ENCODE measurements at regions not wholly inside any gene's neighbourhood (a gene's known extent, or its start where the extent isn't known, plus 50 kb on each side); places are given as distances from the start of the nearest gene placed in this dataset.

DNA sequence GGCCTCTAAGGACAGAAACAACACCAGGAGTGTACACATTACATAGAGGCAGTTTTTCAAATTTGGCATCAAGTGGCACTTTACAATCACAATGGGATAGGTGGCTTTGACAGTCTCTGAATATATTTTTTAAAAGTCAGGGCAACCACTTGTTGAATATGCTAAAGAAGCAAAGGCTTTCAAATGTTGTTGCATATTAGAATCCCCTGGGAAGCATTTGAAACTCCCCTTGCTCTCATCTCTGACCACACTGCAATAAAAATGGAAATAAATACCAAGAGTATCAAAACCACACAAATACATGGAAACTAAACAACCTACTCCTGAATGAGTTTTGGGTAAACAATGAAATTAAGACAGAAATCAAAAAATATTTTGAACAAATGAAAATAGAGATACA lies 106.5 kb upstream of the RAB11FIP2 start:
- DNase-seq (ENCODE audit: insufficient read length, low spot score), result no peak
- FAIRE-seq, result no peak
- TF ChIP-seq POLR2A (IDR thresholded peaks at IDR 0.05; ENCODE audit: low read depth, low read length), result no peak

GRCh38 chr10:118151461-118151860 lies 104.7 kb upstream of the RAB11FIP2 start:
- no peak for DNase-seq (ENCODE audit: insufficient read length, low spot score)
- no peak for FAIRE-seq
- no peak for TF ChIP-seq POLR2A (IDR thresholded peaks at IDR 0.05; ENCODE audit: low read depth, low read length)

- TF ChIP-seq POLR2A (IDR thresholded peaks at IDR 0.05; ENCODE audit: low read depth, low read length), result no peak
- DNase-seq (ENCODE audit: insufficient read length, low spot score) (no peak), FAIRE-seq (no peak)
Observed at GRCh38 chr10:118148247-118148646, 101.5 kb upstream of the RAB11FIP2 start.

DNA sequence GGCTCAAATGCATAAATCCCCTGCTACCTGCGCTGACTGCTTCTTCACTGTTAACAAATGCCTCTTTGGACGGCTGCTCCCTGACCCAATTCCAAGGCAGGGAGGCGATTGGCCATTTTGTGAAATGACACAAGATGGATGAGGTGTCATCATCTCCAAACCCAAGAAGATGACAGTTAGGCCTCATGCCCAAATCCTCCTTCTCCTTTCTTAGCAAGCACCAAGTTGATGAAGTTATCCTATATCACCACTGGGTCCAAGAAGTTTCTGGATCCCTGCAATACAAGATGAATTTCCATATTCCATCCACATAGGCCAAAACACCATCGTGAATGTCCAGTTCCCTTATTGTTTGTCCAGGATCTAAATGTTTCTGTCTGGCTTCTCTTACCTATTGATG lies 98.5 kb upstream of the RAB11FIP2 start:
- no peak for FAIRE-seq
- DNase-seq (ENCODE audit: insufficient read length, low spot score), result no peak
- no peak for TF ChIP-seq POLR2A (IDR thresholded peaks at IDR 0.05; ENCODE audit: low read depth, low read length)

DNA sequence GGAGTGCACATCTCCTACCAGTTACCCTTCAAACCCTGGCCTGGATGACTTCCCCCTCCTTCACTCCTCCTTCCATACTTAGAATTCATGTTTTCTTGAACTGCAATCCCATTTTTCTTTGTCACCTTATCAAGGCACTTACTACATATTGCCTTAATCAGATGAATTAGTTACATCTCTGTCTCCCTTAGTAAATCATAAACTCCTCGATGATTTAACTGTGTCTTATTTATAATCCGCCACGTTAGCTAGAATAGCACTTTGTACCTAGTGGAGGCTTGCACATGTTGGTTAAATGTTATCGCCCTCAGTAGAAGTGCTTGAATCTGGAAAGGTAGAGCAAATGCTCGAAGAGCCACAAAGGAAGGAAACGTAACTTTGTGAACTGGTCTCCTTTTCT lies 94.7 kb upstream of the RAB11FIP2 start:
- DNase-seq (ENCODE audit: insufficient read length, low spot score) (no peak), FAIRE-seq (no peak)
- no peak for TF ChIP-seq POLR2A (IDR thresholded peaks at IDR 0.05; ENCODE audit: low read depth, low read length)

GRCh38 chr10:118139321-118139720 lies 92.6 kb upstream of the RAB11FIP2 start:
- no peak for TF ChIP-seq POLR2A (IDR thresholded peaks at IDR 0.05; ENCODE audit: low read depth, low read length)
- DNase-seq (ENCODE audit: insufficient read length, low spot score) (no peak), FAIRE-seq (no peak)

DNA sequence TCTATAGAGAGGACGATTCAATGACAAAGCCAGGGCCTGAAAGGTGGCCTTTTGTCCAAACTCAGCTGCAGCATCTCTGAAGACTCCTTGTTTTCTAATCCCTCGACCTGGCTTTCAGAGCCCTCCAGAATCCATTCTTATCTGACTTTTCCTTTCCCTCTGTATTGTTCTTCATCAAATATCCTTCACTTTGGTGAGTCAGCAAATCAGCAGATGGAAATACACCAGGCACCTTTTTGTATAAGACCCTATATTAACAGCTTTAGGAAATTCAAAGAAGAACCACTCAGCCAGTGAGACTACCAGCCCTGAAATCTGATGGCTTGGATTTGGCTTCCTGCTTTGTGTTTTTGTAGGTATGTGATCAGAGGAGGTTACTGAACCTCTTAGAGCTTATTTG lies 81.9 kb upstream of the RAB11FIP2 start:
- no peak for DNase-seq (ENCODE audit: insufficient read length, low spot score)
- FAIRE-seq, result no peak
- TF ChIP-seq POLR2A (IDR thresholded peaks at IDR 0.05; ENCODE audit: low read depth, low read length), result no peak

DNA sequence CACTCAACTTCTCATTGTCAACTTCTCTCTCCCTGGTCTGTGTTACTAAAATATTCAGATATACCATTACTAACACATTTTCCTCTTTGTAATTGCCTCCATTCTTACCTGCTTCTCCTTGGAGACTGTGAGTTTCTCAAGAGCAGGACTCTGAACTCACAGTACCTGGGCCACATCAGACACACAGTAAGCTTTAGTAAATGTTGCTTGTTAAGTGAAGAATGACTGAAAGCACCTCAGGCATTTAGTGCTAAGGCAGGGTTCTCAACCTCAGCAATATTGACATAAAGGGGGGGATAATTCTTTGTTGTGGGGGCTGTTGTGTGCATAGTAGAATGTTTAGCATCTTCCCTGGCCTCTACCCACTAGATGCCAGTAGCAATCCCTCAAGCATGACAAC lies 72.0 kb upstream of the RAB11FIP2 start:
- no peak for FAIRE-seq
- no peak for DNase-seq (ENCODE audit: insufficient read length, low spot score)
- no peak for TF ChIP-seq POLR2A (IDR thresholded peaks at IDR 0.05; ENCODE audit: low read depth, low read length)

DNA sequence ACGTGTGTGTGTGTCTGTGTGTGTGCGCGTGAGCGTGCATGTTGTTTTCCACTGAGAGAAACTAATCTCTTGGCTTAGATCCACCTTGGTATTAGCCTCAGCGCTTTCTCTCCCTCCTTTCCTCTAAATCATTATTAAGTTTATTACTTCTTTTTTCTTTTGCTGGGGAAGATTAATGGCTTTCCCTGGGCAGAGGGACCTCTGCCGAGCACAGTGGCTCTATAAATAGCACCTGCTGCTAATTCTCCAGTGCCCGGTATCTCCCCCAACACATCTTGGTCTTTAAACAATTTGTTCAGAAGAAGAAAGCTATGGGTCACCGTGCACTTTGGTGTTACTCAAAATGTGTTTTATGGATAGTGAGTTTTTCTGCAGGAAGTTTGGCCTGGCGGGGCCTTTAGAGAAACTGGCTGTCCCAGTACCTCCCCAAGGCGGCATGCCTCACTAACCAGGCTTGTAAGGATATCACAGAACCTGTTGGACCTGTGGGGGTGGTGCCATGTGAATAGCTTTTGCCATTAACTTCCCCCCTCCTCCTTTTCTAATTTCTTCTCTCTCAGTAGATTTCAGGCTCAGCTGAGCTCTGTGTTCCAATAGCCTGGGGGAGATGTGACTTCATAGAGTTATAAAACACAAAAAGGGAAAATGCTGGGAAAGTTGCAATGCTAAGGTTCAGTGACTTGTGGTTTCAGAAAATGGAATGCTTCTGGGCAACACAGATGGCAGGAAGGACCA lies 70.1 kb upstream of the RAB11FIP2 start:
- FAIRE-seq (no peak), DNase-seq (ENCODE audit: insufficient read length, low spot score) (no peak)
- TF ChIP-seq POLR2A (IDR thresholded peaks at IDR 0.05; ENCODE audit: low read depth, low read length), result no peak

- no peak for TF ChIP-seq POLR2A (IDR thresholded peaks at IDR 0.05; ENCODE audit: low read depth, low read length)
- no peak for FAIRE-seq
- DNase-seq (ENCODE audit: insufficient read length, low spot score), result no peak
Observed at GRCh38 chr10:118116362-118116714, 69.6 kb upstream of the RAB11FIP2 start.

DNA sequence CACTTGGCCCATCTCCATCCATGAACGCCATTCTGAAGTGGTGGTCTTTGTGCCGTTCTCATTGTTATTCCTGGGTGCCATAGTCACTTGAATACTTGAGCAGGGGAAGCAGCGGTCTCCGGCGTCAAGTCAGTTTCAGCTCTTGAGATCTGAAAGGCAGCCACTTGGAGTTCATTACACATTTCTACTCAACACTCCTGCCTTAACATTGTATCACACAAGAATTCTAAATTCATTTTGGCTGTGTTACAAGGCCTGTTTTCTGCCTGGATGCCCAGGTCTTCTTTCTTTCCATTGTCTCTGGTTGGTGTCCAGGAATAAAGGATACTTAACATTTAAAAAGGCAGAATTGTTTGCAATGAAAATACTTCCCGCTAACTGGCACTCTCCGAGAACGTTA lies 69.0 kb upstream of the RAB11FIP2 start:
- DNase-seq (ENCODE audit: insufficient read length, low spot score) (no peak), FAIRE-seq (no peak)
- TF ChIP-seq POLR2A (IDR thresholded peaks at IDR 0.05; ENCODE audit: low read depth, low read length), result no peak

- TF ChIP-seq POLR2A (IDR thresholded peaks at IDR 0.05; ENCODE audit: low read depth, low read length), result no peak
- FAIRE-seq (no peak), DNase-seq (ENCODE audit: insufficient read length, low spot score) (no peak)
Observed at GRCh38 chr10:118114992-118115391, 68.3 kb upstream of the RAB11FIP2 start.

DNA sequence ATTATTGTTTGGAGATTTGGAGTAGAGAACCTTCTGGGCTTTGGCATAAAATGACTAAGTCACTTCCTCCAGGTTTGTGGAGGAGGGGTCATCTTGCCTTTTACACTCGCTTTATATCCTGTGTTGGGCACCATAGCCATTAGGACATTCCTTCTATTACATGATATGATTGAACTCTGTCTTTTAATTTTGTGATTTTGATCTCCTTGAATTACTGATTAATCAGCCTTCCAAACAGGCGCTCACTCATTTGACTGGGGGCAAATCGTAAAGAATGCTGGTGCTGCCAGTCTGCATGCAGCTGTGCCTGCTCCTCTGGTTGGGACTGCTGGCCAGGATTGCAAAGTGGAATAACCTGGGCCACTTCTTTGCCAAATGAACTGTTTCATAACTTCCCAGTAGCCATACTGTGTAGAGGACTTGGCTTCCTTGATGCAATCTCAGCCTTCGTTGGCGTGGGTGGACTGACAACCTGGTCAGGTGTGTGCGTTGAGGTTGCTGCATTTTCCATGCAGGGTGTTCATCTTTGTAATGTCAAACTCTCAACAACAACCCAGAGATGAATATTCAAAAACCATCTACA lies 65.9 kb upstream of the RAB11FIP2 start:
- no peak for FAIRE-seq
- DNase-seq (ENCODE audit: insufficient read length, low spot score), result no peak
- no peak for TF ChIP-seq POLR2A (IDR thresholded peaks at IDR 0.05; ENCODE audit: low read depth, low read length)

- FAIRE-seq, result no peak
- no peak for DNase-seq (ENCODE audit: insufficient read length, low spot score)
- TF ChIP-seq POLR2A (IDR thresholded peaks at IDR 0.05; ENCODE audit: low read depth, low read length), result no peak
Observed at GRCh38 chr10:118110750-118111149, 64.0 kb upstream of the RAB11FIP2 start.

GRCh38 chr10:118108194-118109026 lies 61.7 kb upstream of the RAB11FIP2 start:
- no peak for FAIRE-seq
- no peak for DNase-seq (ENCODE audit: insufficient read length, low spot score)
- TF ChIP-seq POLR2A (IDR thresholded peaks at IDR 0.05; ENCODE audit: low read depth, low read length), result no peak
